PC-9 (cell line): ENCODE measurements at regions not wholly inside any gene's neighbourhood (a gene's known extent, or its start where the extent isn't known, plus 50 kb on each side); places are given as distances from the start of the nearest gene placed in this dataset.

Experiments
- BruUV-seq: library from RNA; stranded (reverse); fragments of 400-500 nt; replicated peaks from 2 replicates; lab custom pipeline; 2021; lab: Mats Ljungman, UMichigan
- CTCF ChIA-PET: fragments of 300-600 bp; sonication (Branson Sonifier 250); formaldehyde crosslinking; loops from one replicate; lab custom pipeline; 2022; ENCODE audit warnings: antibody characterized with exemption; lab: Charles Lee
- POLR2A ChIA-PET: fragments of 300-600 bp; sonication (Branson Sonifier 250); formaldehyde crosslinking; loops from one replicate; lab custom pipeline; 2022; ENCODE audit warnings: antibody characterized with exemption; ENCODE audit not compliant: unreplicated experiment; lab: Charles Lee
- DNase-seq, 2 experiments: peaks; one replicate each; pipeline versions ENCODE4 v3.0.0 to v3.0.0-alpha.2; 2015 to 2022; ENCODE audit warnings: mixed read lengths in 1 of 2
- H2AFZ ChIP-seq: fragments of 200-600 bp; sonication (generic); 2 replicates; pipeline ENCODE4 v1.8.1; 2017; ENCODE audit warnings: antibody characterized with exemption
- H3F3A ChIP-seq: fragments of 200-600 bp; sonication (generic); 2 replicates; pipeline ENCODE4 v1.8.1; 2017; ENCODE audit warnings: antibody characterized with exemption, mild to moderate bottlenecking, low read depth; ENCODE audit not compliant: insufficient read depth
- H3K27ac ChIP-seq: fragments of 200-600 bp; sonication (generic); 2 replicates; pipeline ENCODE4 v1.6.1; 2016; ENCODE audit warnings: mixed run types
- H3K27me3 ChIP-seq: fragments of 200-600 bp; sonication (generic); 2 replicates; pipeline ENCODE4 v1.6.1; 2016; ENCODE audit warnings: low read depth, mixed run types; ENCODE audit not compliant: insufficient read depth
- H3K36me3 ChIP-seq: fragments of 200-600 bp; sonication (generic); 2 replicates; pipeline ENCODE4 v1.6.1; 2016; ENCODE audit warnings: low read depth, mixed run types
- H3K4me1 ChIP-seq: fragments of 200-600 bp; sonication (generic); replicated peaks from 2 replicates; pipeline ENCODE4 v1.6.1; 2016; ENCODE audit warnings: mixed run types; ENCODE audit not compliant: insufficient read depth
- H3K4me2 ChIP-seq: fragments of 200-600 bp; sonication (generic); 2 replicates; pipeline ENCODE4 v1.6.1; 2017; ENCODE audit warnings: mixed run types
- H3K4me3 ChIP-seq: fragments of 200-600 bp; sonication (generic); 2 replicates; pipeline ENCODE4 v1.6.1; 2016; ENCODE audit warnings: mixed run types
- H3K79me2 ChIP-seq: fragments of 200-600 bp; sonication (generic); 2 replicates; pipeline ENCODE4 v1.6.1; 2017; ENCODE audit warnings: low read depth, mixed run types
- H3K9me2 ChIP-seq: fragments of 200-600 bp; sonication (generic); 2 replicates; pipeline ENCODE4 v1.8.1; 2017; ENCODE audit warnings: mild to moderate bottlenecking; ENCODE audit not compliant: insufficient read depth
- H3K9me3 ChIP-seq: fragments of 200-600 bp; sonication (generic); 2 replicates; pipeline ENCODE4 v1.8.1; 2016; ENCODE audit warnings: low read depth; ENCODE audit not compliant: insufficient read depth
- H4K20me1 ChIP-seq: fragments of 200-600 bp; sonication (generic); 2 replicates; pipeline ENCODE4 v1.8.1; 2017; ENCODE audit not compliant: insufficient read depth
- EZH2 ChIP-seq: fragments of 200-600 bp; sonication (generic); IDR thresholded peaks from 2 replicates; pipeline ENCODE4 v1.8.0; 2017; ENCODE audit warnings: antibody characterized with exemption, low read depth
- intact Hi-C: fragments of 100-400 bp; cut with micrococcal nuclease; formaldehyde crosslinking; loops from one replicate; pipeline ENCODE4 v1.10.0; 2022; ENCODE audit not compliant: unreplicated experiment
- TF ChIP-seq, protein P1 (sequence below): fragments of 200-600 bp; sonication (generic); conservative IDR thresholded peaks from 2 replicates; pipeline ENCODE4 v1.6.1; 2017; ENCODE audit warnings: mixed run types, antibody characterized with exemption, mild to moderate bottlenecking, moderate library complexity

DNA sequence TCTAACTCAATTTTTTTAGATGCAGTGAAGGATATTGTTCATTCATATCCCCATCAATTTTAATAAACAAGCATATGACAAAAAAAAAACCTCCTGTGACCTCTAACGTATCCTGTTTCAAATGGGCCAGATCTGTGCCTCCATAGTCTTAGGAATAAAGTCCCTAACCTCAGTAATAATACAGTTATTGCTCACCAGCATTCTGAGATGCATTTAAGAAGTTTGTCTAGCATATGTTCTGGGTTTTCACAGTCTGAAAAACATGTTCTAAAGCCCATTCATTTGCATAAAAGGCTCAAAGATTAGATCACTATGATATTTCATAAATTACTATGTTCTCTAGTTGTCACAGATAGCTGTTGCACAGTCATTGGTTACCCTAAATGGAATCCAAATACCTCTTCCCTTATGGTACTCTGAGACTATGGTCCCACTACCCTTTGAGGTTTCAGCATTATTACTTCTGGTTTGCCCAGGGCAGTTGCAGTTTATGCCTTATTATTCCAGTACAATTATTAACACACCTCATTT is 190.1 kb downstream of the ZIC4 start:
- H3F3A ChIP-seq = no peaks in the 10 kb centered on the region
- H3K4me3 ChIP-seq = no peak overlapping the region
- H3K27me3 ChIP-seq = no peaks in the 10 kb centered on the region
- H3K4me1 ChIP-seq = no peaks in the 10 kb centered on the region
- no peaks in the 10 kb centered on the region for H3K9me3 ChIP-seq
- no peak overlapping the region for H2AFZ ChIP-seq
- intact Hi-C loops = no loop called here
- no peaks in the 10 kb centered on the region for H3K9me2 ChIP-seq
- H3K4me2 ChIP-seq = no peak overlapping the region
- no peak for DNase-seq
- no peaks in the 10 kb centered on the region for H3K79me2 ChIP-seq
- ChIA-PET POLR2A (no interaction called here), CTCF (no interaction called here)
- no TSS peak for BruUV-seq
- no peaks in the 10 kb centered on the region for H3K36me3 ChIP-seq
- TF ChIP-seq EZH2 = no peak
- TF ChIP-seq, protein P1, sequence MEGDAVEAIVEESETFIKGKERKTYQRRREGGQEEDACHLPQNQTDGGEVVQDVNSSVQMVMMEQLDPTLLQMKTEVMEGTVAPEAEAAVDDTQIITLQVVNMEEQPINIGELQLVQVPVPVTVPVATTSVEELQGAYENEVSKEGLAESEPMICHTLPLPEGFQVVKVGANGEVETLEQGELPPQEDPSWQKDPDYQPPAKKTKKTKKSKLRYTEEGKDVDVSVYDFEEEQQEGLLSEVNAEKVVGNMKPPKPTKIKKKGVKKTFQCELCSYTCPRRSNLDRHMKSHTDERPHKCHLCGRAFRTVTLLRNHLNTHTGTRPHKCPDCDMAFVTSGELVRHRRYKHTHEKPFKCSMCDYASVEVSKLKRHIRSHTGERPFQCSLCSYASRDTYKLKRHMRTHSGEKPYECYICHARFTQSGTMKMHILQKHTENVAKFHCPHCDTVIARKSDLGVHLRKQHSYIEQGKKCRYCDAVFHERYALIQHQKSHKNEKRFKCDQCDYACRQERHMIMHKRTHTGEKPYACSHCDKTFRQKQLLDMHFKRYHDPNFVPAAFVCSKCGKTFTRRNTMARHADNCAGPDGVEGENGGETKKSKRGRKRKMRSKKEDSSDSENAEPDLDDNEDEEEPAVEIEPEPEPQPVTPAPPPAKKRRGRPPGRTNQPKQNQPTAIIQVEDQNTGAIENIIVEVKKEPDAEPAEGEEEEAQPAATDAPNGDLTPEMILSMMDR = no peak
- H4K20me1 ChIP-seq = no peaks in the 10 kb centered on the region
- no peak overlapping the region for H3K27ac ChIP-seq

GRCh38 chr3:147215660-147216059 is 190.7 kb downstream of the ZIC4 start:
- Histone ChIP-seq H3K4me1 (no peaks in the 10 kb centered on the region), H3F3A (no peaks in the 10 kb centered on the region), H3K9me2 (no peaks in the 10 kb centered on the region), H4K20me1 (no peaks in the 10 kb centered on the region), H2AFZ (no peak overlapping the region), H3K4me2 (no peak overlapping the region), H3K79me2 (no peaks in the 10 kb centered on the region), H3K4me3 (no peak overlapping the region), H3K27ac (no peak overlapping the region), H3K27me3 (no peaks in the 10 kb centered on the region), H3K9me3 (no peaks in the 10 kb centered on the region), H3K36me3 (no peaks in the 10 kb centered on the region)
- CTCF ChIA-PET = no interaction called here
- TF ChIP-seq, protein P1 = no peak
- no peak for TF ChIP-seq EZH2
- POLR2A ChIA-PET = no interaction called here
- DNase-seq = no peak
- no TSS peak for BruUV-seq
- intact Hi-C loops = no loop called here

- Histone ChIP-seq H3K9me3 (no peaks in the 10 kb centered on the region), H4K20me1 (no peaks in the 10 kb centered on the region), H3K27ac (no peak overlapping the region), H3K4me1 (no peaks in the 10 kb centered on the region), H3K36me3 (no peaks in the 10 kb centered on the region), H3K27me3 (no peaks in the 10 kb centered on the region), H3K4me3 (no peak overlapping the region), H3K79me2 (no peaks in the 10 kb centered on the region), H2AFZ (no peak overlapping the region), H3F3A (no peaks in the 10 kb centered on the region), H3K9me2 (no peaks in the 10 kb centered on the region), H3K4me2 (no peak overlapping the region)
- TF ChIP-seq, protein P1 = no peak
- TF ChIP-seq EZH2 = no peak
- no TSS peak for BruUV-seq
- ChIA-PET CTCF (no interaction called here), POLR2A (interaction anchor here (0.6 kb wide), 1 partner anchor 297 kb away, joined by 9 read pairs; no protein-coding TSS in a partner anchor)
- no peak for DNase-seq
- intact Hi-C loops = no loop called here
These were observed 192.7 kb downstream of the ZIC4 start for GRCh38 chr3:147213633-147214032.
